CD4-positive, alpha-beta T cell (primary cell): ENCODE measurements at regions not wholly inside any gene's neighbourhood (a gene's known extent, or its start where the extent isn't known, plus 50 kb on each side); places are given as distances from the start of the nearest gene placed in this dataset.

Experiments
- ATAC-seq: fragments of 200-7000 bp; cut with Tn5 transposase; one replicate; pipeline ENCODE4 v1.10.0; 2022; ENCODE audit warnings: mild to moderate bottlenecking; ENCODE audit not compliant: poor library complexity
- CTCF ChIA-PET: fragments of 350-600 bp; sonication (Branson Sonifier 250); formaldehyde crosslinking; loops from one replicate; lab custom pipeline; 2021; ENCODE audit warnings: antibody characterized with exemption, inconsistent platforms; lab: Charles Lee
- POLR2A ChIA-PET: fragments of 350-600 bp; sonication (Branson Sonifier 250); formaldehyde crosslinking; loops from one replicate; lab custom pipeline; 2021; ENCODE audit warnings: antibody characterized with exemption, inconsistent platforms; lab: Charles Lee
- DNase-seq, 14 experiments: peaks; one replicate each; pipeline ENCODE4 v3.0.0-alpha.2; 2013 to 2020; ENCODE audit warnings: mixed read lengths in 2 of 14
- H3K27ac ChIP-seq, 2 donors: one replicate each; pipeline versions ENCODE4 v1.5.1 to v1.7.0; 2013; ENCODE audit warnings: low read length in 2 of 2, low read depth in 1 of 2, mild to moderate bottlenecking in 1 of 2
- H3K27me3 ChIP-seq, 2 experiments: 1 replicate in 1 of 2; 2 replicates in 1 of 2; pipeline versions ENCODE4 v1.6.1 to v1.7.0; 2013; ENCODE audit warnings: low read length in 2 of 2, control low read depth in 1 of 2, mild to moderate bottlenecking in 1 of 2, moderate library complexity in 1 of 2; ENCODE audit not compliant: insufficient read depth in 2 of 2, control insufficient read depth in 1 of 2
- H3K36me3 ChIP-seq: one replicate; pipeline ENCODE4 v1.6.1; 2013; ENCODE audit warnings: low read length, control low read depth; ENCODE audit not compliant: insufficient read depth
- H3K4me1 ChIP-seq: one replicate; pipeline ENCODE4 v1.6.1; 2013; ENCODE audit warnings: low read length, control low read depth; ENCODE audit not compliant: insufficient read depth
- H3K4me3 ChIP-seq: one replicate; pipeline ENCODE4 v1.5.1; 2013; ENCODE audit warnings: mild to moderate bottlenecking, low read length, moderate library complexity
- H3K9me3 ChIP-seq, 2 experiments: 1 replicate in 1 of 2; 2 replicates in 1 of 2; pipeline versions ENCODE4 v1.6.1 to v1.7.0; 2013; ENCODE audit warnings: low read length in 2 of 2, mild to moderate bottlenecking in 2 of 2, control low read depth in 1 of 2, moderate library complexity in 1 of 2; ENCODE audit not compliant: control insufficient read depth in 1 of 2, insufficient read depth in 1 of 2
- H3K27ac Mint-ChIP-seq: one replicate; pipeline ENCODE4 v1.8.0; 2020; ENCODE audit warnings: mixed read lengths
- H3K27me3 Mint-ChIP-seq: one replicate; pipeline ENCODE4 v1.8.0; 2021; ENCODE audit warnings: mixed read lengths
- H3K36me3 Mint-ChIP-seq: one replicate; pipeline ENCODE4 v1.8.0; 2021; ENCODE audit warnings: low read depth, mixed read lengths
- H3K4me1 Mint-ChIP-seq: one replicate; pipeline ENCODE4 v1.8.0; 2021; ENCODE audit warnings: low read depth, mixed read lengths
- H3K4me3 Mint-ChIP-seq: one replicate; pipeline ENCODE4 v1.8.0; 2020; ENCODE audit warnings: mild to moderate bottlenecking, mixed read lengths
- H3K9me3 Mint-ChIP-seq: one replicate; pipeline ENCODE4 v1.8.0; 2020; ENCODE audit warnings: mixed read lengths
- intact Hi-C, 2 experiments: fragments of 100-400 bp; cut with DNase I in 1 of 2; cut with micrococcal nuclease in 1 of 2; formaldehyde crosslinking; loops; one replicate each; pipeline versions ENCODE4 v1.15.1 to v1.9.0; 2023 to 2025; cut with DNase I, micrococcal nuclease
- TF ChIP-seq, protein P1 (sequence below): fragments of 200-600 bp; IDR thresholded peaks from one replicate; pipeline ENCODE4 v1.8.0; 2022; ENCODE audit warnings: antibody characterized with exemption, mild to moderate bottlenecking

GRCh38 chr9:86773422-86773945, 173.8 kb downstream of the GAS1 start:
- Mint-ChIP-seq H3K9me3 (no peaks in the 10 kb centered on the region), H3K27me3 (no peaks in the 10 kb centered on the region), H3K4me3 (no peak overlapping the region), H3K27ac (no peak overlapping the region), H3K4me1 (no peaks in the 10 kb centered on the region), H3K36me3 (no peaks in the 10 kb centered on the region)
- ChIA-PET POLR2A (no interaction called here), CTCF (no interaction called here)
- TF ChIP-seq, protein P1, sequence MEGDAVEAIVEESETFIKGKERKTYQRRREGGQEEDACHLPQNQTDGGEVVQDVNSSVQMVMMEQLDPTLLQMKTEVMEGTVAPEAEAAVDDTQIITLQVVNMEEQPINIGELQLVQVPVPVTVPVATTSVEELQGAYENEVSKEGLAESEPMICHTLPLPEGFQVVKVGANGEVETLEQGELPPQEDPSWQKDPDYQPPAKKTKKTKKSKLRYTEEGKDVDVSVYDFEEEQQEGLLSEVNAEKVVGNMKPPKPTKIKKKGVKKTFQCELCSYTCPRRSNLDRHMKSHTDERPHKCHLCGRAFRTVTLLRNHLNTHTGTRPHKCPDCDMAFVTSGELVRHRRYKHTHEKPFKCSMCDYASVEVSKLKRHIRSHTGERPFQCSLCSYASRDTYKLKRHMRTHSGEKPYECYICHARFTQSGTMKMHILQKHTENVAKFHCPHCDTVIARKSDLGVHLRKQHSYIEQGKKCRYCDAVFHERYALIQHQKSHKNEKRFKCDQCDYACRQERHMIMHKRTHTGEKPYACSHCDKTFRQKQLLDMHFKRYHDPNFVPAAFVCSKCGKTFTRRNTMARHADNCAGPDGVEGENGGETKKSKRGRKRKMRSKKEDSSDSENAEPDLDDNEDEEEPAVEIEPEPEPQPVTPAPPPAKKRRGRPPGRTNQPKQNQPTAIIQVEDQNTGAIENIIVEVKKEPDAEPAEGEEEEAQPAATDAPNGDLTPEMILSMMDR: no peak
- H3K36me3 ChIP-seq: no peaks in the 10 kb centered on the region
- ATAC-seq (no peak), DNase-seq (no peak)
- H3K27ac ChIP-seq: no peak overlapping the region
- H3K9me3 ChIP-seq: no peaks in the 10 kb centered on the region
- intact Hi-C loops: no loop called here
- H3K4me1 ChIP-seq: no peaks in the 10 kb centered on the region
- H3K4me3 ChIP-seq: no peak overlapping the region
- no peaks in the 10 kb centered on the region for H3K27me3 ChIP-seq

DNA sequence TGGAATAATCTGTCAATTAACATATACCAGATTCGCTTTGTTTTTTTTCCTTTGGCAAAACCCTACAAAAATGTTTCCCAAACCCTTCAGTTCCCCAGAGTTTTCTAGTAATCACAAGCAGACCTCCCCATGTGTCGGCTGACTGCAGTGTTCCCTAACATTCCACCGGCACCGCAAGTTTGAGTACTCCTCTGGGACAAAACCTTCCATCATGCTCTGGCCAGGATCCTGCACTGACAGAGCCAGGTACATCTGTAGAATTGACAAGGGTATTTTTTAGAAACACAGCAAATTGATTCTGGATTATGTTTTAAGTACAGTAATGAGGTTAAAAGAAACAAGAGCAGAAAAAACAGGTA, 174.7 kb downstream of the GAS1 start:
- Mint-ChIP-seq H3K36me3 (no peaks in the 10 kb centered on the region), H3K9me3 (no peaks in the 10 kb centered on the region), H3K4me1 (no peaks in the 10 kb centered on the region), H3K27me3 (peaks cover 3% of the 10 kb centered on the region), H3K4me3 (no peak overlapping the region), H3K27ac (no peak overlapping the region)
- CTCF ChIA-PET: no interaction called here
- intact Hi-C loops: no loop called here
- ATAC-seq (no peak), DNase-seq (no peak)
- no peak overlapping the region for H3K4me3 ChIP-seq
- POLR2A ChIA-PET: no interaction called here
- H3K9me3 ChIP-seq: peaks cover 0 to 4% of the 10 kb centered on the region in 2 experiments
- H3K36me3 ChIP-seq: no peaks in the 10 kb centered on the region
- TF ChIP-seq, protein P1: no peak
- H3K4me1 ChIP-seq: no peaks in the 10 kb centered on the region
- no peak overlapping the region for H3K27ac ChIP-seq
- no peaks in the 10 kb centered on the region for H3K27me3 ChIP-seq

GRCh38 chr9:86771941-86772634, 175.2 kb downstream of the GAS1 start:
- ChIA-PET POLR2A (no interaction called here), CTCF (no interaction called here)
- Histone ChIP-seq H3K27me3 (no peaks in the 10 kb centered on the region), H3K4me1 (no peaks in the 10 kb centered on the region), H3K36me3 (no peaks in the 10 kb centered on the region), H3K27ac (no peak overlapping the region), H3K9me3 (peaks cover 0 to 4% of the 10 kb centered on the region in 2 experiments), H3K4me3 (no peak overlapping the region)
- H3K9me3 Mint-ChIP-seq: no peaks in the 10 kb centered on the region
- ATAC-seq (no peak), DNase-seq (no peak)
- H3K4me1 Mint-ChIP-seq: no peaks in the 10 kb centered on the region
- TF ChIP-seq, protein P1: no peak
- intact Hi-C loops: no loop called here
- no peaks in the 10 kb centered on the region for H3K36me3 Mint-ChIP-seq
- H3K27ac Mint-ChIP-seq: no peak overlapping the region
- H3K4me3 Mint-ChIP-seq: no peak overlapping the region
- peaks cover 5% of the 10 kb centered on the region for H3K27me3 Mint-ChIP-seq
